ENCODE measurements at regions not wholly inside any gene's neighbourhood (a gene's known extent, or its start where the extent isn't known, plus 50 kb on each side); places are given as distances from the start of the nearest gene placed in this dataset.

- Histone ChIP-seq H3K27me3 (peaks cover 0 to 12% (median 0%) of the 10 kb centered on the region in 7 donors), H3K9me3 (peaks cover 0 to 3% (median 0%) of the 10 kb centered on the region in 11 donors), H3K4me3 (no peak overlapping the region), H3K27ac (no peak overlapping the region), H3K4me1 (no peaks in the 10 kb centered on the region), H3K36me3 (no peaks in the 10 kb centered on the region)
- no peak for TF ChIP-seq CTCF (IDR thresholded peaks at IDR 0.05)
- DNase-seq: no peak
- no peak for ATAC-seq
- intact Hi-C loops (cut with DNase I): no loop called here
- 35 to 38% methylated on average over 6 of the region's 6 CpGs for WGBS, 2 donors
Measured at GRCh38 chr1:213750231-213751063, 237.3 kb upstream of the PROX1 start.

GRCh38 chr1:213751064-213751397 is 236.7 kb upstream of the PROX1 start:
- no peak for TF ChIP-seq CTCF (IDR thresholded peaks at IDR 0.05)
- no peak for ATAC-seq
- Histone ChIP-seq H3K36me3 (no peaks in the 10 kb centered on the region), H3K9me3 (peaks cover 0 to 3% (median 0%) of the 10 kb centered on the region in 11 donors), H3K27ac (no peak overlapping the region), H3K4me3 (no peak overlapping the region), H3K4me1 (no peaks in the 10 kb centered on the region), H3K27me3 (peaks cover 0 to 11% (median 0%) of the 10 kb centered on the region in 7 donors)
- DNase-seq: no peak
- intact Hi-C loops (cut with DNase I): no loop called here
- 70 to 71% methylated on average over 1 of the region's 1 CpG for WGBS, 2 donors

GRCh38 chr1:213759359-213760181 is 228.2 kb upstream of the PROX1 start:
- Histone ChIP-seq H3K36me3 (no peaks in the 10 kb centered on the region), H3K4me1 (no peaks in the 10 kb centered on the region), H3K9me3 (peaks cover 0 to 9% (median 0%) of the 10 kb centered on the region in 11 donors), H3K4me3 (no peak overlapping the region), H3K27ac (no peak overlapping the region), H3K27me3 (peaks cover 0 to 23% (median 5%) of the 10 kb centered on the region in 7 donors)
- WGBS, 2 donors: 65 to 70% methylated on average over 6 of the region's 6 CpGs
- no peak for TF ChIP-seq CTCF (IDR thresholded peaks at IDR 0.05)
- ATAC-seq: no peak
- DNase-seq: no peak
- intact Hi-C loops (cut with DNase I): no loop called here

GRCh38 chr1:213761845-213762407 is 225.8 kb upstream of the PROX1 start:
- intact Hi-C loops (cut with DNase I): no loop called here
- TF ChIP-seq CTCF (IDR thresholded peaks at IDR 0.05): no peak
- DNase-seq: no peak
- Histone ChIP-seq H3K36me3 (no peaks in the 10 kb centered on the region), H3K27ac (no peak overlapping the region), H3K4me3 (no peak overlapping the region), H3K9me3 (peaks cover 0 to 9% (median 0%) of the 10 kb centered on the region in 11 donors), H3K27me3 (peaks cover 0 to 23% (median 5%) of the 10 kb centered on the region in 7 donors), H3K4me1 (no peaks in the 10 kb centered on the region)
- no peak for ATAC-seq
- 43 to 53% methylated on average over 7 of the region's 7 CpGs for WGBS, 2 donors
